Body of pancreas (tissue), 4 donors: ENCODE measurements at regions not wholly inside any gene's neighbourhood (a gene's known extent, or its start where the extent isn't known, plus 50 kb on each side); places are given as distances from the start of the nearest gene placed in this dataset.

Source experiments
- CTCF ChIP-seq, 7 experiments: fragments of 450-650 bp in 4 of 7; fragments of 200-600 bp in 3 of 7; sonication (generic) in 3 of 7; IDR thresholded peaks; one replicate each; pipeline ENCODE4 v1.5.1; 2016 to 2019; ENCODE audit warnings: antibody characterized with exemption in 7 of 7
- POLR2A ChIP-seq, 3 donors: fragments of 450-650 bp; IDR thresholded peaks; one replicate each; pipeline ENCODE4 v1.6.1; 2016; ENCODE audit warnings: antibody characterized with exemption in 3 of 3, mild to moderate bottlenecking in 2 of 3

- TF ChIP-seq CTCF (IDR thresholded peaks at IDR 0.05) (no peak), POLR2A (IDR thresholded peaks at IDR 0.05) (no peak)
Measured at GRCh38 chr2:142535311-142535710, 342.2 kb upstream of the KYNU start.
